Activated T-helper 1 cell treated with anti-CD3 and anti-CD28 coated beads, Interleukin-2, amount 50 U/mL, for 16 hours (primary cell): ENCODE measurements at regions not wholly inside any gene's neighbourhood (a gene's known extent, or its start where the extent isn't known, plus 50 kb on each side); places are given as distances from the start of the nearest gene placed in this dataset.
"Not testable (repeated sequence)": the region's sequence is repeated elsewhere in the genome, so short reads cannot be mapped to it uniquely, and the experiment has no call there.

ENCODE experiments used
- DNase-seq, 2 donors: peaks; one replicate each; pipeline ENCODE4 v3.0.0-alpha.2; 2020; ENCODE audit warnings: low read depth in 1 of 2, low spot score in 1 of 2

DNA sequence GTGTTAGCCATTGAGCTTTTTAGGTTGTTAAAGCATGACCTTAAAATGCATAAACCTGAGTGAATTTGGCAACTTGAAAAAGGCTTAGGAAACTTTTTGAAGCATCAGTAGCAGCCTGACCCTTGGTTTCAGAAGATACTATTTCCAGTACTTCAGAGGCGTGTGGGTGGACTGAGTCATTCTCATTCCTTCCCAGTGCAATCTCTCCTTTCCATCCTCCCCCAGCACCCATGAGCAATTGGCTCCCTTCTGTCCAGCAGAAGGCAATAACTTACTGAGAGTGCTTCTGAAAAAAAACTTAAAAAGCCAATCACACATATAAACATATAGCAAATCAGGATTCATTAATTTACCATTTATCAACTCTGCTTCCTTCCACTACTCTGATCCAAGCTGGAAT, 299.3 kb upstream of the STXBP6 start:
- DNase-seq, result no peak

DNA sequence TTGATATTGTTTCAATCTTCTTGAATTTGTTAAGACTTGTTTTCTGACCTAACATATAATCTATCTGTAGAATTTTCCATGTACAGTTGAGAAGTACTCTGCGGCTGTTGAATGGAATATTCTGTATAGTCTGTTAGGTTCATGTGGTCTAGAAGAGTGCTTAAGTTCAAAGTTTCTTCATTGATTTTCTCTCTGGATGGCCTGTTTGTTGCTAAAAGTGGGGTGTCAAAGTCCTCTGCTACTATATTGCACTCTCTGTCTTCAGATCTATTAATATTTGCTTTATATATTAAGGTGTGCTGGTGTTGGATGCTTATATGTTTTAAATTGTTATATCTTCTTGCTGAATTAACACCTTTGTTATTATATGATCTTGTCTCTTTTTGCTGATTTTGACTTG, 290.9 kb upstream of the STXBP6 start:
- no peak for DNase-seq

DNA sequence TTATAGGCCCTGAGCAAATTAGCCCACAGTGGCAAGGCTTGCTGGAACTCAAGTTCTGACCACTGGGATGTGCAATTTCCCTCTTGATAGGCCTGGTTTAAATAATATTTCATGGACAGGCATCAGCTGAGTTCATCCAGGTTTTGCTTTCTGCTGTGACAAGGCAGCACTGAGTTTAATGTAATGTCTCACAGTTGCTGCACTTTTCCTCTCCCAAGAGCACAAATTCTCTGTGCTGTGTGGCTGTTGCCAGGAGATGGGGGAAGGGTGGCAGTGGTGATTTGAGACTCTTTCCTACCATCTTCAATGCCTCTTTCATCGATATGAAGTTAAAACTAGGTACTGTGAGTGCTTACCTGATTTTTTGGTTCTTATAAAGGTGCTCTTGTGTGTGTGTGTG, 272.8 kb upstream of the STXBP6 start:
- DNase-seq, result no peak

- DNase-seq, result not testable (repeated sequence)
These were observed 266.1 kb upstream of the STXBP6 start for GRCh38 chr14:25316007-25316406.

DNA sequence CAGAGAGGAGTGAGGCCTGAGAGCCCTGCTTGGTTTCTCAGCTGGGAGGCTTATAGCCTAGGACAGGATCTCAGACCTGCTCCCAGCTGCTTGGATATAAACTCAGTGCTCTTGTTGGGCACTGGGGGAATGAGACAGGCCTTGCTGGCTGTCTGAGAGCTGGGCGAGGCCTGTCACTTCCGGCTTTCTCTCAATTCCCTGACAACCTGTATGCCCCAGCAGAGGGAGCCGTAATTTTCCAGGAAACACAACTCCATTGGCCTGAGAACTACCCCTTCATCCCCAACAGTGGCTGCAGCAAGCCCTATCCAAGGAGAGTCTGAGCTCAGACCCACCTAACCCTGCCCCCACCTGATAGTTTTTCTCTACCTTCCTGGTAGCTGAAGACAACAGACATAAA, 258.3 kb upstream of the STXBP6 start:
- no peak for DNase-seq

GRCh38 chr14:25303934-25304333, 254.0 kb upstream of the STXBP6 start:
- DNase-seq, result no peak

- no peak for DNase-seq
These were observed 248.3 kb upstream of the STXBP6 start for GRCh38 chr14:25298238-25298637.

- DNase-seq, result not testable (repeated sequence)
These were observed 240.2 kb upstream of the STXBP6 start for GRCh38 chr14:25290154-25290553.

DNA sequence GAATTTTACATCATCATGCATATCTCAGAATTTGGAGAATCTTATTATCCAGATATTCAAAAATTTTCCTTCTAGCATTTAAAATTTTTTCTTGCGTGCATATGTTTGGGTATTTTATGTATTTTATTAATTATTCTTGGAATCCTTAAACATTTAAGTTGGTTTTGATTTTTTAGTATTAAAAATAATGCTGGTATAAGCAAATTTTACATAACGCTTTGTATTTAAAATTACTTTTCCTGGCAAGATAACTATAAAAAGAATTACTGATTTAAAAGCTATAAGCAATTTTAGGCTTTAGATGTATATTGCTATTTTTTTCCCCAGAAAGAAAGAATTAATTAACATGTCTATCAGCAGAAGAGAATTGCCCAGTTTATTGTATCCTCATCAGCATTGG, 224.6 kb upstream of the STXBP6 start:
- DNase-seq, result no peak

GRCh38 chr14:25267186-25267585, 217.2 kb upstream of the STXBP6 start:
- no peak for DNase-seq

DNA sequence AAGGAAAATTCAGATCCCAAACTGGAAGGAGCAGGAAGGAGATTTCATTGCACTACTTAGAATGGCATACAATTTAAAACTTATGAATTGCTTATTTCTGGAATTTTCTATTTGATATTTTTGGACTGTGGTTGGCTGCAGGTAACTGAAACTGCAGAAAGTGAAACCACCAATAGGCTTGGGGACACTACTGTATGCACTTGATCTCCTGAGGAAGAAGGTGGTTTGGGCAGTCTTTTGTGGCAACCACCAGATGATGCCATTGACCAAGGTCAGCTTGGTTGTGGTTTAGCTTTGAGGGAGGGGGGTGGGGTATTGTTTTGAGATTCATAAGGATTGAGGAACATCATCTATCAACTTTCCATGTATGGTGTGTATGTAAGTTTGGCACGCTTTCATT, 209.5 kb upstream of the STXBP6 start:
- DNase-seq, result no peak

DNA sequence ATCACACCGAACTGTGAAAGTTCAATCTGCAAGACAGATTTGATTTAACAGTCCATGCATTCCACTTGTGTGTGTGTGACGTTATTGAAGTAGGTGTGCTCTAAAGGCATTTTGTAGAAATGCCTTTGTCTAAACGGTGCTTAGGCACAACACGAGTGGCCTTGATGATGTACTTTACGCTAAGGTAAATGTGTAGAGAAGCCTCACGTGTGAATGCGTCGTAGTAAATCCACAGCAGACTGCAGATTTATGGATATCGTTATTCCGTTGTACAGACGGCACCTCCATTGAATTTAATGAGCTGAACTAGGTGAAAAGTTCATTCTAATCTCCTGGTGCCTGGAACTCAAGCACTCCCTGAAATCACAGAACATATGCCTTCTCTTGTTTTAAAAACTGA, 202.8 kb upstream of the STXBP6 start:
- no peak for DNase-seq

GRCh38 chr14:25250516-25250915, 200.6 kb upstream of the STXBP6 start:
- DNase-seq, result no peak

GRCh38 chr14:25247609-25248008, 197.7 kb upstream of the STXBP6 start:
- no peak for DNase-seq

DNA sequence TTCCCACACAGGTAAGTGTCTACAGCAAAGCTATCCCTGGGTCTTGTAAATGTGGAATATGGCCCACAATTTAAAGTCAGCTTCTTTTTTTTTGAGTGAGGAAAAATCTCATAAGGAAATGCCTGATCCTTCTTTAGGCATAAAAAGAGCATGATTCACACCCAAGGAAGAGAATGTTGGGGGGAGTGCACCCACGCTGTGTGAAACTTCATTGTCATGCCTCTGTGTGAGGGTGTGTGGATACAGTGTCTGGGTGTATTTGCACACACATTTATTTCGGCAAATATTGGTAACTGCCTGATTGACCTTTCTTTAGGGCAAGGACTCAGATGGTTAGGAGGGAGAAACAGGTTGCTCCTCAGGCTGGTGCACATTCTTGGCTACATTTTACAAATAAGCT, 196.8 kb upstream of the STXBP6 start:
- no peak for DNase-seq

- no peak for DNase-seq
These were observed 189.2 kb upstream of the STXBP6 start for GRCh38 chr14:25239170-25239569.

GRCh38 chr14:25237845-25238244, 187.9 kb upstream of the STXBP6 start:
- DNase-seq, result no peak

DNA sequence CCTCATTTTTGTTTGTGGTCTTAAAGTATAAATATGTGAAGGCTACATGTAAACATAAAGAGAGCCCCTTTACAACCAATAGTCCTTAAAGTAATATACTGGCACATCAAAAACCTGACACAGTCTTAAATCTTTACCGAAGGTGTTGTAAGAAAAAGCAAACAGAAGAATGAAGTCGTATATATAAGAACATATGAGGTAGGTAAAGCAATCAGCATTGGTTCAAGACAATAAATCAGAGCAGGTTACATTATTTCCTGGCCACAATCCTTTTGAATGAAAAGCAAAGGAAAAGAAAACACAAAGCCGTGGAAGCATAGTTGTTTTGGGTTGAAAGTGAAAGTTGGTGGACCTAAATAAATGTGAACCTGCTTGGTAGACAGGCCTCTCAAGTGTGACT, 183.7 kb upstream of the STXBP6 start:
- no peak for DNase-seq

- DNase-seq, result no peak
These were observed 181.1 kb upstream of the STXBP6 start for GRCh38 chr14:25231004-25231403.

DNA sequence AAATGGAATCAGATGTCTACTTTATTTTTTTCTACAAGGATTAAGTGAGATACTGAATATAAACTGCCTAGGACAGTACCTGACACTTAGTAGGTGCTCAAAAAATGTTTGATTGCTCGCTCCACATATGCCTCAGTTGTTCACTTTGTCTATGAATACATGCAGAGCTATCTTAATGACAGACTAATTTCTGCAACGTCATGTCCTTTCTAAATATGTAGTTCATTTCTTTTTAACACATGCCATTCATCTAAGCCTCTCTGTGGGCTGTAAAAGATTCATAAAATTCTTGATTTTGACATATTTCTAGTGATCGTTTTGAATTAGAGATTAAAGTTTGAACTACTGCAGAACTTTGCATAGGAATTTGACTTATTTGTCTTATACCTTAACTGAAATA, 176.3 kb upstream of the STXBP6 start:
- DNase-seq, result no peak

- DNase-seq, result no peak
These were observed 172.3 kb upstream of the STXBP6 start for GRCh38 chr14:25222256-25222655.

DNA sequence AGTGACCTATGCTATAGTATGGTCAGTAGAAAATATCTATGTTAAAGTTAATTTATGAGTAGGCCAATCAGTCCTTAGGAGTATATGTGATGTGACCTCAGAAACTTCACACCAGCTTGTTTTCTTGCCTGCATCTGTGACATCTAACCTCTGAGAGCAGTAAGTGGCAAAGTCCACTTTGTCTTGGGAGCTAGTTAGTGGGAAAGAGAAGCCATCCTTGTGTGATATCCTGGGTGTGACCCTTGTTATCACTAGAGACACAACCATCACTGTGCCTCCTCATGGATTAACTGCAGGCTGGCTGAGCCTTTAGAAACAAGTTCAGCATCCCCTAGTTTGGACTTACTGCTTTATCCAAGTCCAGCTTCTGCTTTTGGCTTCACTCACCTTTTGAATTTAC, 170.6 kb upstream of the STXBP6 start:
- no peak for DNase-seq

DNA sequence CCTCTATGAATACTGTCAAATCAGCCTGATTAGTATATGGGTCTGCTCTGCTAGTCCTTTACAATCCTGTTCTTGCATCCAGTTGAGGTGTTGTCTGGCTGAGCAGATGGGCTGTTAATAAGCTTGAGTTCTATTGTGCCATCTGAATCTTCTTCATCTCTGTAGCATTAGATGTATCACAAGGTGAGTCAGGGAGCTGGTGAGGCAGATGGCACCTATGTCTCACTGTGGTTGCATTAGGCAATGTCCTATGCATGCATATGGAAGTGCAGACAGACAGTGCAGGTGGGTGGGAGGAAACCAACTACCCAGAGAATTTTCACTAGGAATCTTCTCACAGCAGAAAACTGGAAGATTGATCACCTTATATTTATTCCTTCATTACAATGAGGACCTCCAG, 165.7 kb upstream of the STXBP6 start:
- DNase-seq, result no peak

GRCh38 chr14:25197885-25198284, 147.9 kb upstream of the STXBP6 start:
- DNase-seq, result no peak
